C4-2B (cell line): ENCODE measurements at regions not wholly inside any gene's neighbourhood (a gene's known extent, or its start where the extent isn't known, plus 50 kb on each side); places are given as distances from the start of the nearest gene placed in this dataset.

Experiments used
- ZFX ChIP-seq: fragments of 450-650 bp; IDR thresholded peaks from 2 replicates; pipeline ENCODE4 v1.6.1; 2017
- TF ChIP-seq, protein P1 (sequence below): fragments of 450-650 bp; conservative IDR thresholded peaks from 2 replicates; pipeline ENCODE4 v1.5.1; 2017; ENCODE audit warnings: mild to moderate bottlenecking

DNA sequence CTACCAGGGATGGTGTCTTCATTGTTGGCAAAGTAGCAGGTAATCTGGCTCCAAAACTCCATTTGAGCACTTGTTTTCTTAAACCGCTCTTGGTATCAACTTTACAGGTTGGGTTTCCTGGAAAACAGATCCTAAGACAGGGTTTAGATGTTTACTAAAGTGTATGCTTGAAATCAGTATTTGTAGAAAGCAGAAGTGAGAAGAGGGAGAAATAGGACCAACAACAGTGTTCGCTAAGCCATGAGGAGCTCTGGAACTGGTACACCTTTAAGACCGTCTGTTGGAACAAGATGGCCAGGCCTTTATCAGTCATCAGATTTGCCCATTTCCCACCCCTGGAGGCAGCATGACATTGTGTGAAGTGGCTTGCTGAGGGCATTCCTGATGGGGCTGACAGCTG, 171.0 kb upstream of the COL8A1 start:
- TF ChIP-seq, protein P1, sequence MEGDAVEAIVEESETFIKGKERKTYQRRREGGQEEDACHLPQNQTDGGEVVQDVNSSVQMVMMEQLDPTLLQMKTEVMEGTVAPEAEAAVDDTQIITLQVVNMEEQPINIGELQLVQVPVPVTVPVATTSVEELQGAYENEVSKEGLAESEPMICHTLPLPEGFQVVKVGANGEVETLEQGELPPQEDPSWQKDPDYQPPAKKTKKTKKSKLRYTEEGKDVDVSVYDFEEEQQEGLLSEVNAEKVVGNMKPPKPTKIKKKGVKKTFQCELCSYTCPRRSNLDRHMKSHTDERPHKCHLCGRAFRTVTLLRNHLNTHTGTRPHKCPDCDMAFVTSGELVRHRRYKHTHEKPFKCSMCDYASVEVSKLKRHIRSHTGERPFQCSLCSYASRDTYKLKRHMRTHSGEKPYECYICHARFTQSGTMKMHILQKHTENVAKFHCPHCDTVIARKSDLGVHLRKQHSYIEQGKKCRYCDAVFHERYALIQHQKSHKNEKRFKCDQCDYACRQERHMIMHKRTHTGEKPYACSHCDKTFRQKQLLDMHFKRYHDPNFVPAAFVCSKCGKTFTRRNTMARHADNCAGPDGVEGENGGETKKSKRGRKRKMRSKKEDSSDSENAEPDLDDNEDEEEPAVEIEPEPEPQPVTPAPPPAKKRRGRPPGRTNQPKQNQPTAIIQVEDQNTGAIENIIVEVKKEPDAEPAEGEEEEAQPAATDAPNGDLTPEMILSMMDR, result no peak
- no peak for TF ChIP-seq ZFX
